ENCODE measurements at regions not wholly inside any gene's neighbourhood (a gene's known extent, or its start where the extent isn't known, plus 50 kb on each side); places are given as distances from the start of the nearest gene placed in this dataset.

DNA sequence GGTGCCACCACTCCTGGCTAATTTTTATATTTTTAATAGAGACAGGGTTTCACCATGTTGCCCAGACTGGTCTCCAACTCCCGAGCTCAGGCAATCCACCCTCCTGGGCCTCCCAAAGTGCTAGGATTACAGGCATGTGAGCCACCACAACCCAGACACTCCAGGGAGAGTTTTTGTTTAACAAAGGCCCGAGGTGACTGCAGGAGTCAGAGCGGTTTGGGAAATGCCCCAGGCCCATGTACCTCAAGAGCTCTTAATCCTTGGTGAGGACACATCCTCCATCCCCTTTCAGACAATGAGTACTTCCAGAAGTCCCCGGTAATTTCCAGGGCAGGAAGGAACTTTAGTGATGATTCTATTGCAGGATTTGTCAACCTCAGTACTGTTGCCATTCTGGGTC, 176.0 kb downstream of the ESRRB start:
- DNase-seq = no peak

DNA sequence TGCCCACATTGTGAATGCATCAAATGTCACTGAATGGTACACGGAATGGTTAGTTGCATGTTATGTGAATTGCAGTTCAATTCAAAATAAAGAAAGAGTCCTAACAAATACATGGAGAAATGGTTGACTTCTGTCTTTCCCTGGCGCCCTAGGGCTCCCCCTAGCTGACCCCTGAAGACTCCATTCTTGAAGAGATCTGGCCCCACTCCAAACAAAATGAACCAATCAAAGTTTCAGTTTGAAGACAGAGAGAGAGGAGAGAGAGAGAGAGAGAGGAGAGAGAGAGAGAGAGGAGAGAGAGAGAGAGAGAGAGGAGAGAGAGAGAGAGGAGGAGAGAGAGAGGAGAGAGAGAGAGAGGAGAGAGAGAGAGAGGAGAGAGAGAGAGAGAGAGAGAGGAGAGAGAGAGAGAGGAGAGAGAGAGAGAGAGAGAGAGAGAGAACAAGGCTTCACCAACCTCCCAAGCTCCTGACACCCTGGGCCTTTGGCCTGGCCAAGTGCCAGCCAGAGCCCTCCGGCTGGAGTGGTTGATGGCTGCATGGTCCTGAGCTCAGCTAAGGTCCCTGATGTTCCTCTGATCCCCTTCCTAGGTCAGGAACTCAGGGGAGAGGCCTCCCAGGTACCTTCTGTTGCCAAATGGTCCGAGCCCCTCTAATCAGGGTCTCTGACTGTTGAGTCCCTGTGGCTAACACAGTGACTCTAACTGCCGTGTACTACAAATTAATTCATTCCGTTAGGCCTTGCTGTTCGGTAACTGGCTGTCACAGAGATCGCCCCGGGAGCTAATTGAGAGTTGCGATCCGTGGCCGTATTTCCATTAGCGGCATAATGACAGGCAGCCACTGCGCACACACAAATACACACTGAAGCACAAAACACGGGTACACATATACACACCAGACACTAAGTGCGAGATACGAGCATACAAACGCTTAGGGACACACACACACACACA, 188.8 kb downstream of the ESRRB start:
- no peak for DNase-seq

DNA sequence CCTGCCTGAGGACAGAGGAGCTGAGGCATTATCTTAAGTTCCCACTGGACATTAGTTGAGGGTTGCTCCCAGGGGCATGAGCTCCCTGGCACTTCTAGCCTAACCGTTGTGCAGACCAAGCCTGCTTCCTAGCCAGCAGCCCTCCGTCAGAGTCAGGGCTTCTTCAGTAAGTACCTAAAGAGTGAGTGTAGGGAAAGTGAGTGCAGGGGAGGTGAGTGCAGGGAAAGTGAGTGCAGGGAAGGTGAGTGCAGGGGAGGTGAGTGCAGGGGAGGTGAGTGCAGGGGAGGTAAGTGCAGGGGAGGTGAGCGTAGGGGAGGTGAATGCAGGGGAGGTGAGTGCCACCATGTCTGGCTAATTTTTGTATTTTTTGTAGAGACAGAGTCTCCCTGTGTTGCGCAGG, 190.5 kb downstream of the ESRRB start:
- DNase-seq = no peak

DNA sequence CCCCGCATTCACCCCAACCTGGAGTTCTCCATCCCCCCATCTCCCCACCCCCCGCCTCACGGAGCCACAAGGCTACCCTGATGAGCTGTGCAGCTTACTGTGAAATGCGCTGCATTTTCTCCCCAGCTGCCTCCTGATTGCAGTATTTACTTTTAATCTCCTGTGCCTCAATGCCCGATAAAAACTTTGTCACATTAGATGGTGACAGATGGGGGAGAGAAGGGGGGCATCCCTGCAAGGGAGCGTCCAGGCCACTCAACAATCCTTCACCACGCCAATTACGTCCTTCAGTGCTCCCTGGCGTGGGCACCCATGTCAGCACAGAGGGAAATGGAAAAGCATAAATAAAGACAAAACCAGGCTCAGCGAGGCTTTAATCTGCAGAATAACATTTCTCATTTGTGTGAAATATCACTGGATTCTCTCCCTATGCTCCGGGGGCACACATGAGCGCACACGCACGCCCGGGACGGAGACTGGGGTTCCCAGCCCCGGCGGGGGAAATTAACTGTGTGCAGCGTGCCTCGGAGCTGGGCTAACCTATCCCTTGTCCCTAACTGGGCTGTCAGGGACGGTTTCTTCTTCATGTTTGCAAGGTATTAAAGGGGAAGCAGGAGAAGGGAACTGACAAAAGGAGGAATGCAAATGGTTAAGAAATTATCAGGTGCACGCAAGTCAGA, 186.7 kb upstream of the VASH1 start:
- no peak for DNase-seq

DNA sequence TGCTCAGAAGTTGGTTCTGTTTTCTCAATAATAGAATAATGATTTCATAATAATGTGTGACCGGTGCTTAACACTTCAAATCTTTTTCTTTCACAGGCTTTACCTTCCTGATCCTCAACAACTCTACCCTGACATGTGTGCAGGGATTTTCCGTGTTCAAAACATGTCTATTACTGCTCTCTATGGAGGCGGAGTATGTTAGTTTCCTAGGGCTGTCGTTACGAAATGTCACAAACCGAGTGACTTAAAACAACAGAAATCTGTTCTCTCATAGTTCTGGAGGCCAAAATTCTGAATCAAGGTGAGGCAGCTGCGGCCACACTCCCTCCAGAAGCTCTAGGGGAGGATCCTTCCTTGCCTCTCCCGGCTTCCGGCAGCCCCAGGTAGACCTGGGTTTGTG, 186.2 kb upstream of the VASH1 start:
- no peak for DNase-seq

DNA sequence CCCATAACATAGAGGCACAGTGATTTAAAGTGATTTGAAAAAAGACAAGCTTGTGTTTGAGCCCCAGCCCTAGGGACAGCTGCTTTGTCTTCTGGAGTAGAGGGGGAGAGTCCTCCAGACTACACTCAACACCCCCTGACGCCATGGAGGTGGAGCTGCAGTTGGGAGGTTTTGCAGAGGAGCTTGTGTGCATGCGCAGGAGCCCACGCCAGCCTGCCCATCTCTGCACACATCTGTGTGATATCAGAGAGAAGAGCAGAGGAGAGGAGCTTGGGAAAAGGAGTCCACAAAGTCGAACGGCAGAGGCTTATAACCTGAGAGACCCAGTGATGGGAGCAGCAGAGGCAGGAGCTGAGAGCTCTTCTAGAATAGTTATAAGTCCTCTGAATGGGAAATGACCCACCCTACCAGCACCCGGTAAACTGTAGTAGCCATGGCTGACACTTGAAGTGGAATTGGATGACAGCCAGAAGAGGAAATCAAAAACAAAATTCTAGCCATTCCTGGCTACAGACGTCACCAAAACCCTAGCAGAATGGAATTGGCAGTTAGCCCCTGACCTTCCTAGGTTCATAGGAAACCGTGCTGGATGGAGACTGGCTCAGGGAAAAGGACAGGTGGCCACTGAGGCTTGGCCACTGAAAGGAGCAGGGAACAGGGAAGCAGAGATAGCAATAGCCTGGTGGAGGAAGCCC, 185.1 kb upstream of the VASH1 start:
- no peak for DNase-seq

DNA sequence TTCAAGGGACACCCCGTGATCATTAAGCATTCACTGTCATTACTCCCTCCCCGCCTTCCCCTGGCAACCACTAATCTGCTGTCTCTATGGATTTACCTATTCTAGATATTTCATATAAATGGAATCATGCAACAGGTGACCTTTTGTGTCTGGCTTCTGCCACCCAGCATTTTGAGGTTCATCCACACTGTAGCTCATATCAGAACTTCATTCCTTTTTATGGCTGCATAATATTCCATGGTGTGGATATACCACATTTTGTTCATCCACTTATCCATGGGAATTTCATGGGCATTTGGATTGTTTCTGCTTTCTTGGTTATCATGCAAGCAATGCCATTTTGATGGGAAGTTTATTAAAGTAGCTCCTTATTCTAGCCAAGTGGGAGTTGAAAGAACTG, 184.2 kb upstream of the VASH1 start:
- no peak for DNase-seq

DNA sequence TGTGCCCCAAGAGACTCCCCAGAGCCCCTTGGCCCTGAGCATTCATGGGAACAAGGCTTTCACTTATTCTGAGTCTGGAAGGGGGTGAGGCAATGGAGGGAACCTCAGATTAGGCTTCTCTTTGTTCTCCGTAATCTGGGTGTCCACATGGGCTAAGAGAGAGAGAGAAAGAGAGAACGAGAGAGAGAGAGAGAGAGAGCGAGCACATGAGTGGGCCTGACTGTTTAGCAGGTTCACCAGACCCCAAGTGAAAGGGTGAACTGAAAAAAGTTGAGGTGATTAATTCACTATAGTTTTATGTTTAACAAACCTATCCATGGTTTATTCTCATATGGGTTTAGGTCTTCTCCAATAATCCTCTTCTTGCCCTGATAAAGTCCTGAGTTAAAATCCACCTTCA, 183.4 kb upstream of the VASH1 start:
- DNase-seq = no peak

DNA sequence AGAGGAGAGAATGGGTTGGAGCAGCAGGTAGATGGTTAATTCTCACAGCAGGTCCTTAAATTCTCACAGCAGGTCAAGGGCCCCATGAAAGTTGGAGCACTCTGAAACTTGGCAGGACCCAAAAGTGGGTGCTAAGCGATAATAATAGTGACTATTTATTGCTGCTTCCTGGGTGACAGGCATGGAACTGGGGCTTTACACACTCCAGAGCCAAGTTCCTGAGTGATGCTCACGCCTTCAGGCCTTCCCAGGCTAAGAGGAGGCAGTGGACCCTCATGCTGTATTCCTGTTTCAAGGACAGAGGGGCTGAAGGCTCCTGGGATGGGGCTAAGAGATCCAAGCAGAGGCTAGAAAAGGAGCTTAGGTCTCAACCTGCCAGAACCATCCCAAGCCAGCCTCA, 180.9 kb upstream of the VASH1 start:
- DNase-seq = no peak

DNA sequence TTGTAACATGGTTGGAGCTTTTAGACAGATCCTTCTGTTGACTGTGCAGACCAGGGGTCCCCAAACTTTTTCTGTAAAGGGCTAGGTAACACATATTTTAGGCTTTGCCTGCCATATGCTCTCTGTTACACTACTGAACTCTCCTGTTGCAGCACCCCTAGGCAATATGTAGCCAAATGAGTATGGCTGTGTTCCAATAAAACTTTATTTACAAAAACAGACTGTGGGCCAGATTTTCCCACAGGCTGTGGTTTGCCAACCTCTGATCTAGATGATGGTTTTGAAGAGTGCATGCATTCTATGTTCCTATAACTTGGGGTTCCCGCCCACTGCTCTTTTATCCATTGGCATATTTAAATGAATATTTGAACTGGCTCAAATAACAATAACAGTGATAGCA, 180.3 kb upstream of the VASH1 start:
- DNase-seq = no peak

DNA sequence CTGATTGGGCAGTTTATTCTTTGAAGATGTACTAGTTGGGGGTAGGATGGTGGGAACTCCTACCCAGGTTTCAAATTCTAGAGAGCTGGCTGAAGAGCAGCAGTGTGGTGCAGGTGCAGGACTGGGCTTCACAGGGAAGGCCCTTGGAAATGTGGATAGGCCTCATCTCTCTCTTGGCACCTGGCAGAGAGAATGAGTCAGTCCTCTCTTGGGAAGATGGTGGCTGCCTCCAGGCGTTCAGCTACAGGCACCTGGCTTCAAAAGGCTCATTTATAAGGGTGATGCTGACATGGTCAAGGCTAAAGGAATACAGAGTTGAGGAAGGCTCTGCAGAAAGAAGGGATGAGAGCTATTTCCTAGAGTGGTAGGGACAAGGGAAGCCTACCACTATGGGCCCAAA, 179.7 kb upstream of the VASH1 start:
- no peak for DNase-seq

DNA sequence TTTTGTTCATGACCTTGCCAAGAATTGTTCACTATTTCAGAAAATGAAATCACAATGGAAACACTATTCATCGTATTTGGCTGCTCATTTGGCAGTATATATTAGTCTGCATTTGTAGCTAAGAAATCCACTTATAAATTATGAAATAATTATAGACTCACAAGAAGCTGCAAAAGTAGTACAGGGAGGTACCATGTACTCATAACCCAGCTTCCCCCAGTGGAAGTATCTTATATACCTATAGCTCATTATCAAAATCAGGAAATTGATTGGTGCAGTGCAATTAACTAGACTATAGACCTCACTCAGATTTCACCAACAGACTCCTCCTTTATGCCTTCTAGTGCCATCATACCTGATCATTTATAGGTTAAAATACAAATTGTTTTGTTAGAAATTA, 178.8 kb upstream of the VASH1 start:
- no peak for DNase-seq

DNA sequence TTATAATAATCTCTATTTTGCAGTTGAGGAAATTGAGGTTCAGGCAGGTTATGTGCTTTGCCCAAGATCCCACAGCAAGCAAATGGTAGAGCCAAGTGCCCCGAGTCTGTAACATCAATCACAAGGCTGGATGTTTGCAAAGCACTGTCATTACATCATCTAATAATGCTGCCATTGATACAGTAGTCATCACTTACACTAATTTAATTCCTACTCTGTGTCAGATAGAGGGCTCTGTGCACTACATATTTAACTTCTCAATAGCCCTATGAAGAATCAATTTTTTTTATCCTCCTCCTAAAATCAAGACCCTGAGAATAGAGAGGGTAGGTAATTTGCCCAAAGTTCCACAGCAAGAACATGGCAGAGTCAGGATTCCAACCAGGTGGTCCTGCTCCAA, 178.1 kb upstream of the VASH1 start:
- no peak for DNase-seq

DNA sequence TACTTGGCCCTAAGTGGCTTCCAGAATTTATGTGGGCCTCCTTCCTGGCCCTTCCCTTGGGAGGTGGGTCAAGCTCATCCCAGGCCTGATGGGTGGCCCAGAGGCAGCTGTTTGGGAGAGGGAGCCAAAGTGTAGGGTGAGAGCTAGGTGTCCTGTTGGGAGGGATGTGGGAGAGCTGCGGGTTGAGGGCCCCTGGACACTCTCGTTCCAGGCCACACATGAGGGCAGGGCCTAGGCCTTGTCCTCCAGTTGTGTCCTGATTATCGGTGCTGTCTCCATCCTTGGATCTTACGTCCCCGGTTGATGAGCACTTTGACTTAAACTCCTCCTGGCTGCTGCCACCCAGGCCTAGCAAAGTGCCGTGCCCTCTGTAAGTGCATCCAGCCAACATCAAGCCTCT, 177.5 kb upstream of the VASH1 start:
- no peak for DNase-seq

DNA sequence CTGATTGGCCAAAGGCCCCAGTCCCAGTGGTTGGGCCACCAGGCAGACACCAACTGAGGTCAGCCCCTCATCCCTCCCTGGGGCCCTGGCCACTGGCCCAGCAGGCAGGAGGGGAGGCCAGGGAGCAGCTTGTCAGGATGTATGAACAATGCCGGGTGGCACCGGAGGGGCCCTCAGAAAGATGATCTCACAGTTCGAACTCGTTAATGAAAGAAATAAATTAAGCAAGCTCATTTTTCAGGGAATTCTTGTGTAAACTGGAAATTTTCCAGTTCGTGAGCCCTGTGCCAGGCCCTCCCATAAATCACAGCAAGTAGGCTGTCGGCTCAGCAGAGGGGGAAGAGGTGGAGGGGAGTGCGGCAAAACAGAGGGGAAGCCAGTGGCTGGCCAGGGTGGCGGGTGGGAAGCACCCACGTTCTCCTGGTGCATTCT, 177.0 kb upstream of the VASH1 start:
- DNase-seq = no peak

DNA sequence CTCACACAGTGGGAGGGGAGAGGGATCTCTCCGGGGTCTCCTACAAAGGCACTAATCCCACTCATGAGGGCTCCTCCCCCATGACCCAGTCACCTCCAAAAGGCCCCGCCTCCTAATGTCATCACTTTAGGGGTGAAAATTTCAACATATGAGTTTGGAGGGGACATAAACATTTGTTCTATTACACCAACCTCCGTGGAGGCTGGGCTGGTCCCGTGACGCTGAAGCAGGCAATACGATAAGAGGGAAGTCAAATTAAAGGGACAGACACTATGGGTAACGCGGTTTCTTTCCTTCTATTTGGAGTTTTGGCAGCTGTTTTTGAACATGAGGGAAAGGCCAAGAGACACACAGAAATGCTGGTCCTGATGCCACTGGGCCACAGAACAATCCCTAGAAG, 175.7 kb upstream of the VASH1 start:
- DNase-seq = no peak

DNA sequence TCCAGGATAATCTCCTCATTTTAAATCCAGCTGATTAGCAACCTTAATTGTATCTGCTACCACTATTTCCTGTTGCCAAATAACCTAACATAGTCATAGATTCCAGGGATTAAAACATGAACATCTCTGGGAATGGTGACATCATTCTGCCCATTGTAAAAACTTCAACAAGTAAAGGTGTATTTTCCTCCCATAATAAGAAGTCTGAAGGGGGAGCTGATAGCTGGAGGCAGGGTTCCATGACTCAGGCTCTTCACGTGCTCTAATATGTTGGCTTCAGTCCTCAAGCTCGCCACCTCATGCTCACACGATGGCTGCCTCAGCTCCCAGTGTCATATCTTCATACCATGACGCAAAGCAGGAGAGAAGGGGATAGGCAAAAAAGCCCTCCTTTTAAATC, 172.0 kb upstream of the VASH1 start:
- no peak for DNase-seq

DNA sequence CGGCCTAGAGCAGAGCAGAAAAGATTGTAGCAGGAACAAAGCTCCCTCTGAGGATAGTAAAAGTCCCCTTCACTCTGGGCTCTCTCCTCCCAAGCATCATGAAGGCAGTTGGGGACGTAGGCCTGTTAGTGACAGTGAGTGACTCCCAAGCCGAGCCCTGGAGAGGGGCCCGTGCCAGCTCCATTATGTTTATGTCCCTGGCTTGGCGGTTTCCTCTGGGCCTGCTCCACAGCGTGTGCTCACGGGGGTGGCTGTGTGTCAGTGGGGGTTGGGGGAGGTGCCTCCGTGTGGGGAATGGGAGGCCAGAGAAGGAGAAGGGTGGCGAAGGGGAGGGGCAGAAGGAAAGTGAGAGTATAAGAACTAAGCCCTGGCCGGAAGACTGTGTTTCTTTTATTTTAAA, 170.0 kb upstream of the VASH1 start:
- DNase-seq = no peak

DNA sequence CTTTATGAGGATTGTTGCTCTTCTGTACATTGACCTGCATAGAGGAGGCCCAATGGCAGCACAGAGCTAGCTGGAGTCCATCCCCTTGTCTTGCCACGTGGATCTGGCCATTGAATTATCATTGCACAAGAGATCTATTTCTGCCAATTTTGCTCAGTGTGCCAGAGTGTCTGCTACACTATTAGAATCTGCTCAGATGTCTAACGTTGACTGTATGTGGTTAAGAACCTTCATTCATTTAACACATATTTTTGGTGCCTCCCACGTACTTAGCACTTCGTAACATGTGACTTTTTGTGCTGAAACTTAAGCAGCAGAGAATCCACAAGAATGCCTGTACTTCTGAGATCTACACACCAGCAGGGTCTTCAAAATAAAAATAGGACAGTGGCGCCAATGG, 166.0 kb upstream of the VASH1 start:
- DNase-seq = no peak

DNA sequence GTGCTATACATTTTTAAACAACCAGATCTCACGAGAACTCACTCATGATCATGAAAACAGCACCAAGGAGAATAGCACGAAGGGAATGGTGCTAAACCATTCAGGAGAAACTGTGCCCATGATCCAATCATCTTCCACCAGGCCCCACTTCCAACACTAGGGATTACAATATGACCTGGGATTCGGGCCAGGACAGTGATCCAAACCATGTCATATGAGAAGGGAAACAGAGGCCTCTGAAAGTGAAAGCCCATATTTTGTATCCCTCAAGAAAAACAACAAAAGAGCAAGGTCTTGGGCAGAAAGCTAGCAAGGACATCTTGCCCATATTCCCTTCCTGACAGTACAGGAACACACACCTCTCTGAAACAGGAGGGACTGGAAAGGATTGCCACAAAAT, 163.9 kb upstream of the VASH1 start:
- no peak for DNase-seq

DNA sequence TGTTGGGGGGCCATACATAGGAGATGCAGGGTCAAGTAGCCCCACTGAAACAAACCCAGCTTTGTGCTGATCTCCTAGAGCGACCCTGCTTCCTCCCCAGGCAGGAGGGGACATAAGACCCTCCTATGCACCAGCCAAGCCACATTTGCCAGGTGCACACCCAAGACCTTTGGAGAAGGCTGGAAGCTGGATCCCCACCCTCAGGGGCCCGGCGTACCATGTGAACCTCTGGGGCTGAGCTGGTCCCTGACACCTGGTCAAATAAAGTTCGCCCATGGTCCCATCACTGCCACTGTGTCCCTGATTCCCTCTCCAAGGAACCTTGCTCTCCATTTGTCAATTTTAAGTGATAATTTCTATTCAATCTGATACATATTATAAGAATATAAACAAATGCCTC, 162.1 kb upstream of the VASH1 start:
- no peak for DNase-seq

DNA sequence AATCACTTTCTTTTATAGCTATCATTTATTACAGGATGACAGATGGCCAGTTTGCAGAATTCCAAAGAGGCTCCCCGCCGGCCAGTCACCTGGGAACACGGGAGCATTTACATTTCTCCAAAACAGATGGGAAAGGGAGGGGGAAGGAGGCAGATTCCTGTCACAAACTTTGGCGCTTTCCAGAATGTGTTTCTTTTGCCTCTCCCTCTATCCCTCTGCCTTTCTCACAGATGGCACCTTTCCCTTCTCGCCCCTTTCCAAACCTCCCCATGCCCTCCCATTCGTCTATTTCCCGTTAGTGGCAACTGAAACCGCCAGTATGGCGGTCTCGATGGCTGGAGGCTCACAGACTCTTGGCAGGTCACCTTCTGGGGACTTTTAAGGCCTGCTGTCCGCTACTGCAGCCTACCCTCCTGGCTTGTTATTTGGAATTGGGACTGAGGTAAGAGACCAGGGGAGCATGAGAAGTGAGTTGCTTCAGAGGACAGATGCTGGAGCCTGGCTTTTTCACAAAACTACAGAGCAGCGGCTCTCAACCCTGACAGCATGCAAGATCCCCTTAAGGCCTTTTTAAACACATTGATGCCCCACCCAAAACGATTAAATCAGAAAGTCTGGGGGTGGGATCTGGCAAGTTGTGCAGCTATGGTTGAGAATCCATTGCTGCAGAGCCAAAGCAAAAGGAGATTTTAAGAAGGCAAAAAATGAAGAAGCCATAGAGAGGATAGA, 161.5 kb upstream of the VASH1 start:
- no peak for DNase-seq

DNA sequence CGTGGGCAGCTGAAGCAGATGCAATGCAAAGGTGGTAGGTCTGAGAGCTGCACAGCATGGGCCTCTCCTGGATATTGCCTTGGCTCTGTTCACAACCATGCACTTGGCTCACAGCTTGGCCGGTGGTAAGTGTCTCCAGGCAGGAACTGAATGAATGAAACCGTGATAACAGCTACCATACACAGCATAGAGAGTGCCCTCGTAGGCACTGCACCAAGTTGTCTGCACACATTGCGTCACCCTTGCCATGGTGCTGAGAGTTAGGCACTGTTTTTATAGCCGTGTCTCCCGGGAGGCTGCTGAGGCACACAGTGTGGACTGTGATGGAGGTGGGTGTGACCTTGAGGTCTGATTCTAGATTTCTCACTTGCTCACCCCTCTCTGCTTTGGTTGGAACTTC, 157.6 kb upstream of the VASH1 start:
- no peak for DNase-seq

Data from T-helper 2 cell (primary cell).